H1 (cell line): ENCODE measurements at regions not wholly inside any gene's neighbourhood (a gene's known extent, or its start where the extent isn't known, plus 50 kb on each side); places are given as distances from the start of the nearest gene placed in this dataset.

Experiments
- POLR2AphosphoS5 ChIP-seq: IDR thresholded peaks from 2 replicates; pipeline ENCODE4 v1.6.1; 2011; ENCODE audit warnings: low read depth, low read length
- SIRT6 ChIP-seq: IDR thresholded peaks from one replicate; pipeline ENCODE4 v1.7.1; 2012; ENCODE audit warnings: low read length, inconsistent platforms
- TF ChIP-seq, protein P1 (sequence below): IDR thresholded peaks from 2 replicates; pipeline ENCODE4 v1.6.1; 2011; ENCODE audit warnings: low read depth, mild to moderate bottlenecking, low read length; ENCODE audit not compliant: insufficient read depth

GRCh38 chr15:35907511-35907910 is 361.5 kb upstream of the DPH6 start (continued):
- TF ChIP-seq, protein P1, sequence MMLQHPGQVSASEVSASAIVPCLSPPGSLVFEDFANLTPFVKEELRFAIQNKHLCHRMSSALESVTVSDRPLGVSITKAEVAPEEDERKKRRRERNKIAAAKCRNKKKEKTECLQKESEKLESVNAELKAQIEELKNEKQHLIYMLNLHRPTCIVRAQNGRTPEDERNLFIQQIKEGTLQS, result no peak
- no peak for TF ChIP-seq POLR2AphosphoS5
- no peak for TF ChIP-seq SIRT6
